Neutrophil (primary cell): ENCODE measurements at regions not wholly inside any gene's neighbourhood (a gene's known extent, or its start where the extent isn't known, plus 50 kb on each side); places are given as distances from the start of the nearest gene placed in this dataset.
"Not testable (repeated sequence)": the region's sequence is repeated elsewhere in the genome, so short reads cannot be mapped to it uniquely, and the experiment has no call there.

ENCODE experiments used
- H3K27ac ChIP-seq: fragments of 200-600 bp; sonication (generic); 2 replicates; pipeline ENCODE4 v1.5.1; 2016; ENCODE audit warnings: mild to moderate bottlenecking, moderate library complexity
- H3K27me3 ChIP-seq: fragments of 200-600 bp; sonication (generic); 2 replicates; pipeline ENCODE4 v1.6.0; 2016; ENCODE audit warnings: mild to moderate bottlenecking
- H3K36me3 ChIP-seq: fragments of 200-600 bp; sonication (generic); 2 replicates; pipeline ENCODE4 v1.5.1; 2017
- H3K4me1 ChIP-seq, 2 experiments: fragments of 200-600 bp in 1 of 2; sonication (generic) in 1 of 2; 1 replicate in 1 of 2; 2 replicates in 1 of 2; pipeline versions ENCODE4 v1.5.1 to v1.6.1; 2013 to 2016; ENCODE audit warnings: low read depth in 1 of 2, low read length in 1 of 2, mild to moderate bottlenecking in 1 of 2, moderate library complexity in 1 of 2; ENCODE audit not compliant: control insufficient read depth in 1 of 2, insufficient read depth in 1 of 2
- H3K4me3 ChIP-seq, 2 experiments: fragments of 200-600 bp in 1 of 2; sonication (generic) in 1 of 2; 1 replicate in 1 of 2; 2 replicates in 1 of 2; pipeline ENCODE4 v1.5.1; 2013 to 2016; ENCODE audit warnings: low read depth in 1 of 2, low read length in 1 of 2, mild to moderate bottlenecking in 1 of 2, moderate library complexity in 1 of 2
- H3K9me3 ChIP-seq: fragments of 200-600 bp; sonication (generic); 2 replicates; pipeline ENCODE4 v1.5.1; 2016
- CTCF ChIP-seq: fragments of 200-600 bp; sonication (generic); IDR thresholded peaks from 2 replicates; pipeline ENCODE4 v1.5.1; 2016; ENCODE audit warnings: antibody characterized with exemption

- TF ChIP-seq CTCF = no peak
- H3K4me3 ChIP-seq = no peak overlapping the region
- H3K27ac ChIP-seq = no peak overlapping the region
- H3K4me1 ChIP-seq = no peaks in the 10 kb centered on the region
- H3K27me3 ChIP-seq = no peaks in the 10 kb centered on the region
- no peaks in the 10 kb centered on the region for H3K9me3 ChIP-seq
- H3K36me3 ChIP-seq = no peaks in the 10 kb centered on the region
These were observed 282.0 kb downstream of the MYCN start for GRCh38 chr2:16222326-16222725.

- H3K4me1 ChIP-seq = no peaks in the 10 kb centered on the region
- H3K36me3 ChIP-seq = no peaks in the 10 kb centered on the region
- no peak overlapping the region for H3K27ac ChIP-seq
- no peak overlapping the region for H3K4me3 ChIP-seq
- H3K27me3 ChIP-seq = no peaks in the 10 kb centered on the region
- no peaks in the 10 kb centered on the region for H3K9me3 ChIP-seq
- TF ChIP-seq CTCF = no peak
These were observed 281.2 kb downstream of the MYCN start for GRCh38 chr2:16221461-16222010.

GRCh38 chr2:16219292-16219975 is 279.1 kb downstream of the MYCN start:
- no peaks in the 10 kb centered on the region for H3K4me1 ChIP-seq
- H3K4me3 ChIP-seq = no peak overlapping the region
- H3K36me3 ChIP-seq = no peaks in the 10 kb centered on the region
- TF ChIP-seq CTCF = no peak
- no peaks in the 10 kb centered on the region for H3K27me3 ChIP-seq
- no peaks in the 10 kb centered on the region for H3K9me3 ChIP-seq
- H3K27ac ChIP-seq = no peak overlapping the region

- H3K27ac ChIP-seq = no peak overlapping the region
- no peaks in the 10 kb centered on the region for H3K9me3 ChIP-seq
- H3K4me3 ChIP-seq = no peak overlapping the region
- H3K36me3 ChIP-seq = no peaks in the 10 kb centered on the region
- TF ChIP-seq CTCF = no peak
- no peaks in the 10 kb centered on the region for H3K4me1 ChIP-seq
- no peaks in the 10 kb centered on the region for H3K27me3 ChIP-seq
These were observed 278.3 kb downstream of the MYCN start for GRCh38 chr2:16218625-16219024.

GRCh38 chr2:16218161-16218560 is 277.8 kb downstream of the MYCN start:
- no peak for TF ChIP-seq CTCF
- Histone ChIP-seq H3K4me1 (no peaks in the 10 kb centered on the region), H3K27me3 (no peaks in the 10 kb centered on the region), H3K9me3 (no peaks in the 10 kb centered on the region), H3K36me3 (no peaks in the 10 kb centered on the region), H3K4me3 (no peak overlapping the region), H3K27ac (no peak overlapping the region)

GRCh38 chr2:16217741-16218140 is 277.4 kb downstream of the MYCN start:
- not testable (repeated sequence) for H3K27ac ChIP-seq, H3K4me1 ChIP-seq, H3K9me3 ChIP-seq, H3K4me3 ChIP-seq, H3K36me3 ChIP-seq, H3K27me3 ChIP-seq
